Hepatic stellate cell (primary cell): ENCODE measurements at regions not wholly inside any gene's neighbourhood (a gene's known extent, or its start where the extent isn't known, plus 50 kb on each side); places are given as distances from the start of the nearest gene placed in this dataset.

Experiments
- DNase-seq: peaks from one replicate; pipeline ENCODE4 v3.0.0; 2011; ENCODE audit warnings: low spot score

- no peak for DNase-seq
Measured at GRCh38 chr17:77771587-77771986, 186.9 kb upstream of the TNRC6C start.

DNA sequence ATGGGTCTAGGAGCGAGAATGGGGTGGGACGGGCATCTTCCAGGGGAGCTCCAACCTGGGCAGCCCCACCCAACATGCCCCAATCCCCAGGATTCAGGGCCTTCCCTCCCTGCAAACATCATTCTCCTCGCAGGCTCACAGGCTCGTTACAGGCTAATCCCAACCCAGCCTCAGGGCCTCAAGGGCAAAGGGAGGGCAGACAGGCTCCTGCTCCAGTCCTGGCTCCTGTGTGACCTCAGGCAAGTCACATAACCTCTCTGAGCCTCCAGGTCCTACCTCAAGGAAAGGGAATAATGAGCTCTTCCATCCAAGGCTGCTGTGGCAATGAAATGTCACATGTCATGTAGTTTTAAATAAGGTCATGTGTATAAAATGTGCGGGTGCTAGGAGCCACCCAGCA is 186.5 kb upstream of the TNRC6C start:
- DNase-seq, result no peak

GRCh38 chr17:77772461-77772897 is 186.0 kb upstream of the TNRC6C start:
- no peak for DNase-seq

DNA sequence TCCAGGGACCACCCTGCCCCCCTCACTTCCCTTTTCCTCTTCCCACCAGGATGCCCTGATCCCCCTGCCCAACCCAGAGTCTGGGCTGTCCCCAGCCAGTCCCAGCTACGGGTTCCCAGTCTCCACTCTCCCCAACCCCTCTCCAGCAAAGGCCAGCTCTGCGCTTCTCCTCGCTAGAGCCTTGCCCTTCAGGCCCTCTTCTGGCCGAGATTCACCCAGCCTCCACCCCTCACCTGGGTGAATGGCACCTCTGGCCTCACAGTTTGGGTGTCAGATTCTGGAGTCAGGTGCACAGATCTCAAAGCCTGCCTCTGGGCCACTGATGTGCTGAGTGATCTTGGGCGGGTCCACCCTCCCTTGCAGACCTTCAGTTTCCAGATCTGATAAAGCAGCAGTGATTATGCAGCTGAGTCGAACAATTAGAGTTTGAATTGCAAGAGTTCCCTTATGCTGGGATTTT is 185.6 kb upstream of the TNRC6C start:
- DNase-seq, result no peak

GRCh38 chr17:77774182-77774581 is 184.3 kb upstream of the TNRC6C start:
- DNase-seq, result no peak

GRCh38 chr17:77778636-77779489 is 179.6 kb upstream of the TNRC6C start:
- peak; percentile 63 for DNase-seq

- peak; percentile 51 for DNase-seq
Measured at GRCh38 chr17:77779711-77780539, 178.6 kb upstream of the TNRC6C start.

DNA sequence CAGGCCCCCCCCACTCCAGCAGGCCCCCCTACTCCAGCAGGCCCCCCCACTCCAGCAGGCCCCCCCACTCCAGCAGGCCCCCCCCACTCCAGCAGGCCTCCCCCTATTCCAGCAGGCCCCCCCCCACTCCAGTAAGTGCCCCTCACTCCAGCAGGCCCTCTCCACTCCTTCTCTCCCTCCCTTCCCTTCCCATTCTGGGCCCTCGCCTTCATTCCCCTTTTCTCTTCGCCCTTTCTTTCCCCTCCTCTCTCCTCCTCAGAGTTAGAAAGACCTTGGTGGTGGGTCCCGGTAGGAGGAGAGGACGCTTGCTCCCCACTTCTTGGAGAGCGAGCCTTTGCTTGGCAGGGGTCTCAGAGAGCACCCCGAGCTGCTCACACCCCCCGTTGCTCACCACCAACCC is 177.0 kb upstream of the TNRC6C start:
- DNase-seq, result no peak

DNA sequence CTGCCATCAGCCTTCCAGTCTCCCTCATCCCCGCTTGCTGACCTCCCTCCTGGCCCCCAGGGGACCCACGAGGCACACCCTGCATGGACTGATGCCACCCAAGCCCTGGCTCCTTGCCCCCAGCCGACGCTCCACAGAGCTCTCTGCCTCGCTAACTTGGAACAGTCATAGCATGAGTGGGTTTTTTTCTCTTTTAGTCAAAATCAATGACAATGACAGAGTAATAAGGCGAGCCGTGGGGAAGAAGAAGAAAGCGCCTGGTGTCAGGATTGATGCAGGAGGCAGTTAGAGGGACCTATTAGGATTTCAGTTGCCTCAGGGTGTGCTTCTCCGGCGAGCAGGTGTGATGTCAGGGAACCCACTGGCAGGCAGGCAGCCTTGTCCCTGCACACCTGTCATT is 176.3 kb upstream of the TNRC6C start:
- no peak for DNase-seq

GRCh38 chr17:77782611-77783010 is 175.9 kb upstream of the TNRC6C start:
- no peak for DNase-seq

GRCh38 chr17:77783991-77784820 is 174.3 kb upstream of the TNRC6C start:
- no peak for DNase-seq

DNA sequence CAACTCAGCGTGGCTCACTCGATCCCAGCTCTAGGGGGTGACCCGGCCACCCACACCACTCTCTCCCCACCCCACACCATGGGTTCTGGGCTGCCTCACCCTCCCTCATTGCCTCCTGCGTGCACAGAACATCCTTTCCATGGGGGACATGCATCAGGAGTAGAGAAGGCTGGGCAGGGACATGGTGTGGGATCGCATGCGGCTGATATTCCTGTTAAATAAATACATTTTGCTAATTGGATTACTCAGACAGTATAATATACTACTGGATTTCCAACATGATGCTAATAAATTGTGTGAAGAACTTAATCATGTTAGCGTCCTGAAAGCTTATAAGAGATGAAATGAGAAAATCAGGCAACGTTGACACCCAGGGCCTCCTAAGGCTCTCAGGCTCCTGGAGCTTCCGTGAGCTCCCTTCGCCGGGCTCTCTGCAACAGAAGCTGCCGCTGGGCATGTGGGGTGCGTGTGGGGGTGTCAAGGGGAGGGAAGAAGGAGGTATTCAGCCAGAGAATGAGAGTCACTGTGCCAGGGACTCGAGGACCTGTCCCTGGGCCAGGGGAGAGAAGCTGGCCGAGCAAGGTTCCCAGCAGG is 173.1 kb upstream of the TNRC6C start:
- no peak for DNase-seq

DNA sequence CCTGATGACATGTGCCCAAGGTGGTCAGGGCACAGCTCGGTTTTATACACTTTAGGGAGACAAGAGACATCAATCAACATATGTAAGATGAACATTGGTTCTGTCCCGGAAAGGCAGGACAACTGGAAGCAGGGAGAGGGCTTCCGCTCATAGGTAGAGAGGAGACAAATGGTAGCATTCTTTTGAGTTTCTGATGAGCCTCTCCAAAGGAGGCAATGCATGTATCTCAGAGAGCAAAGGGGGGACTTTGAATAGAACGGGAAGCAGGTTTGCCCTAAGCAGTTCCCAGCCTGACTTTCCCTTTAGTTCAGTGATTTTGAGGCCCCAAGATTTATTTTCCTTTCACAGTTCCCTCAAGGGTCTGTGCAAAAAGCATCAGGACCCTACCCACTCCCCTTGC is 172.4 kb upstream of the TNRC6C start:
- no peak for DNase-seq

GRCh38 chr17:77786740-77787505 is 171.6 kb upstream of the TNRC6C start:
- DNase-seq, result no peak

DNA sequence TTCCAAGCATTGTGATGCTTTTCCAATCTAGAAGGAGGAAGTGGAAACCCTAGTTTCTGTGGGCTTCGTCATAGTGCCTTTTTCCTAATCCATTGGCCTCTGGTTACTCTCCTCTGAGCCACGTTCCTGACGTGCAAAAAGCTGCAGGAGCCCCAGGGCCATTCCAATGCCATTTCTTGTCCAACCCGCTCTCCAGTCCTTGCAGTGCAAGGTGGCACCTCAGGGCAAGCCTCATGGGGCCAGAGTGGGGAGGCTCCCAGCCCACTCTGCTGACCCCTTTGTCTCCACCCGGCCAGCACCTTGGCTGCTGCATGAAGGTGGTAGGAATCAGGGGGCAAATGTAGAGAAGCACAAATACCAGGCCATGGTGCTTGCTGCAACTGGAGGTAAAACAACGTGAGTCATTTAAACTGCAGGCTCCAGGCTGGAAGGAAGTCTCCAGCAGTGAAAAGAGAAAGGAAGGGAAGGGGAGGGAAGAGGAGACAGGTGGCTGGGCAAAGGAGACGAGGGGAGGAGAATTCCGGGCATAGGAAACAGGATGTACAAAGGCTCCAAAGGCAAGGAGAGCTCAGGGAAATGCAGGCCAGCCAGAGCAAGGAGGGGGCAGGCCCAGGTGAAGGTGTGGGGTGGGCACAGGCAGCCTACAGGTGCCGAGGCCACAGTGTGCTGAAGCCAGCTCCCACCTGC is 168.2 kb upstream of the TNRC6C start:
- no peak for DNase-seq

- DNase-seq, result no peak
Measured at GRCh38 chr17:77792626-77793025, 165.9 kb upstream of the TNRC6C start.

DNA sequence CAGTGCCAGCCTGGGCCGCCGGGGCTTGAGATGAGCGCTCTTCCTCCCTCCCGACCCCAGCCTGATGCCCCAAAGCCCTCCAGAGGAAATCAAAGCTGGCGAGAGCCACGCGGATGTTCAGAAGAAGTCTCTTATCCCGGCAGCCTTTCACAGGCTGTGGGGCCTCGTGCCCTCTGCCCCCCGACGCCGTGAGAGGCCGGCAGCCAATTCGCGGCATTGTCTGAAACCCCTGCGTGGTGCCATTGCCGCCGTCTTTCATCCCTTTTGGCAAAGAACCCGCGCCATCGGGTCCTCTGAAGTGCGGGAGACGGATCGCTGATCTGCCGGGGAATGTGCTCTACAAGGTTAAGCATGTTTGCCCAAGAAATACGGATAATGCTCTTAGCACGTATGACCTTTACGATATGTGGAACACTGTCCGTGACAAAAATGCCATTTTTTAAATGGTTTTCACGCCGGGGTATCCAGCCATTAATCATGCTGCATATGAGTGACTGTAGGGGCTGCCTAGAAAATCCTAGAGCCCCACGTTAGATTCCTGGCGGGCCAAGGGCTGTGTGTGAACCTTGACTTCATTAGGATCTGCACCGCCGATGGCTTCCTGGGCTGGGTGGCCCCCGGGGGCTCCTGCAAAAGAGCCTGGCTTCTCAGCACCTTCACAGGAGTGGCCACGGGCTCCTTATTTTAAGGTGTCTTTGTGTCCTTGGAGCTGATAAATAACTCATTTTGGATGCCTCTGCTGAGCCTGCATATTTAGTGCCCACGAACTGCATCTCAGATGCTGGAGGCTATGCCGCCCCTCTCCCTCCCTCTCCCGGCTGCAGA is 165.1 kb upstream of the TNRC6C start:
- no peak for DNase-seq

- DNase-seq, result no peak
Measured at GRCh38 chr17:77793971-77794235, 164.6 kb upstream of the TNRC6C start.

DNA sequence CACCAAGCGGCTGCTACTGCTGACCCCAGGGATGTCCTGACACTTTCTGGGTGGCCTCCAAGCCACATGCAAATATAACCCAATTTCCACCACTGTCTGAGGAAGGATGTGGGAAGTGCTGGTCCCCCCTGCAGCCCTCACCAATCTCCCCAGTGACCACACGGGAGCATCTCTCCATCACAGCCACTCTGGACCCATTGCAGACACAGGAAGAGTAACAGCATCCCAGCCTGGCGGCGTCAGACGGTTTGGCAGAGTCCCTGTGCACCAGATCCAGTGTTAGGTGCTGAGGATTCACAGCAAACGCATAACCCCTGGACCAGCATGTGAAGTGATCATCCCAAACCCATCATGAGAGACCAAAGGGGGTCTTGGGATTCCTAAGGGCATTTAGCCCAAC is 163.7 kb upstream of the TNRC6C start:
- DNase-seq, result no peak

GRCh38 chr17:77795685-77796084 is 162.8 kb upstream of the TNRC6C start:
- no peak for DNase-seq
